GM21360 (cell line): ENCODE measurements at regions not wholly inside any gene's neighbourhood (a gene's known extent, or its start where the extent isn't known, plus 50 kb on each side); places are given as distances from the start of the nearest gene placed in this dataset.
"Not testable (repeated sequence)": the region's sequence is repeated elsewhere in the genome, so short reads cannot be mapped to it uniquely, and the experiment has no call there.

Source experiments
- ATAC-seq: cut with Tn5 transposase; IDR thresholded peaks from one replicate; pipeline ENCODE4 v1.9.1; 2021; ENCODE audit warnings: mild to moderate bottlenecking, moderate library complexity; ENCODE audit not compliant: unreplicated experiment

DNA sequence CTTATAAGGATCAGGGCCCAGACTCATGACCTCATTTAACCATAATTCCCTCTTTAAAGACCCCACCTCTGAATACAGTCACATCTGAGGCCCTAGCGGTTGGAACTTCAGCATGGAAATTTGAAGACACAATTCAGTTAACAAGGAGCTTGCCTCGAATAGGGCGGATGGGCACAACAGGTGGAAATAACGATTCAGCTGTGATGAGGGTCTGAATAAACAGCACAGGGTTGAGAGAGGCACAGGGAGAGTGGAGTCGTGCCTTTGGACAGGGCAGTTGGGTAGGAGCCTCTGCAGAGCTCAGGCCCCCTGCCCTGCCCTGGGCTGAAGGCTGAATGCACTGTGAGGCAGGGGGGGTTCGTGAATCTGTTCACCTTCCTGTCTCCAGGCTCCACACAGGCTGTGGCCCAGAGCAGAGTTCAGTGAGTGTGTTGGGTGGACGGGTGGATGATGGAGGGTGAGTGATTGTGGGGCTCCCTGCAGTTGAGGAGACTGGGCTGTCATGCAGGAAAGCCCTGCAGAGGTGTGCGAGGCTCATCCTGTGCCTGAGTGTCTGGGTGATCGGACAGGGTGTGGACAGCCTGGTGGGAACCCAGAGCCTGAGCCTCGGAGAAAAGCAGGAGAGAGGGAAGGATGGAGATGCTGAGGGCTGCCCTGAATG lies 243.1 kb downstream of the FOXD2 start:
- ATAC-seq: no peak

GRCh38 chr1:47681735-47682134 lies 243.9 kb downstream of the FOXD2 start:
- ATAC-seq: no peak

DNA sequence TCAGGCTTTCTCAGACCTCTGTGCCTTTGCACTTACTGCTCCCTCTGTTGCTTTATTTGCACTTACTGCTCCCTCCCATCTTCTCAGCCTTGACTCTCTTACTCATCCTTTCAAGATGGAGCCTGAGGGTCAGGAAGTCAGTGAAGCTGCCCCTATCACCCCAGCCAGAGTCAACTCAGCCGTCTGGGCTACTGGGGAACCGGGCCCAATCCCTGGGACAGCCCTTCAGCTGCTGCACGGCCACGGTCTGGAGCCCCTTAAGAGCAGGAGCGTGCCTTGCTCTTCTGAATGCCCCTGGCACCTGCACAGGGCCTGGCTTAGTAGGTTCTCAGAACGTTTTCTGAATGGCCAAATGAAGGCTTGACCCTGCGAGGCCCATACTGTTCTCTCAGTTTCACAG lies 244.4 kb downstream of the FOXD2 start:
- no peak for ATAC-seq

DNA sequence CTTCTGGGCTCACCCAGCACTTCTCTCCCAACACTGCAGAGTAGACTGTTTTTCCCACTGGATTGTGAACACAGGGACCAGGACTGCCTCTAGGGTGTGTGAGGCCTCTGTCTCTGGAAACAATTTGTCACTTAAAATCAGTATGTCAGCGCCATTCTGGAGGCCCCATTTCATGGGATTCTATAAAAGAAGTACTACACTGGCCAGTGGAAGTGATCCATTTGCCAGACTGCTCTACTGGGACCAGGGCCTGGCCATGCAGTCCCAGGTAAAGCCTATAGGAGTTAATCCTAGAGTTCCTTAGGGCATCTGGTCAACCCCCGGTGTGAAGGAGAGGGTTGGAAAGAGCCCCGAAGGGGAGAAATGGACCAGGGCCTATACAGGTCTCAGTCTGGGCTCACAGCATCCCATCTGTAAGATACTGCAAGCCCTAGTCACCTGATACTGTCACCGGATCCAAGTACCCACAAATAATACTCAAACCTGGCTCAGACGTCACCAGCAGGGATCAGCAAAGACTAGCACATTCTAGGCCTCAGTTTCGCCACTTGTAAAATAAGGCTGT lies 245.0 kb downstream of the FOXD2 start:
- ATAC-seq: no peak

GRCh38 chr1:47683401-47683800 lies 245.6 kb downstream of the FOXD2 start:
- ATAC-seq: no peak

GRCh38 chr1:47684518-47684917 lies 246.7 kb downstream of the FOXD2 start:
- ATAC-seq: no peak

DNA sequence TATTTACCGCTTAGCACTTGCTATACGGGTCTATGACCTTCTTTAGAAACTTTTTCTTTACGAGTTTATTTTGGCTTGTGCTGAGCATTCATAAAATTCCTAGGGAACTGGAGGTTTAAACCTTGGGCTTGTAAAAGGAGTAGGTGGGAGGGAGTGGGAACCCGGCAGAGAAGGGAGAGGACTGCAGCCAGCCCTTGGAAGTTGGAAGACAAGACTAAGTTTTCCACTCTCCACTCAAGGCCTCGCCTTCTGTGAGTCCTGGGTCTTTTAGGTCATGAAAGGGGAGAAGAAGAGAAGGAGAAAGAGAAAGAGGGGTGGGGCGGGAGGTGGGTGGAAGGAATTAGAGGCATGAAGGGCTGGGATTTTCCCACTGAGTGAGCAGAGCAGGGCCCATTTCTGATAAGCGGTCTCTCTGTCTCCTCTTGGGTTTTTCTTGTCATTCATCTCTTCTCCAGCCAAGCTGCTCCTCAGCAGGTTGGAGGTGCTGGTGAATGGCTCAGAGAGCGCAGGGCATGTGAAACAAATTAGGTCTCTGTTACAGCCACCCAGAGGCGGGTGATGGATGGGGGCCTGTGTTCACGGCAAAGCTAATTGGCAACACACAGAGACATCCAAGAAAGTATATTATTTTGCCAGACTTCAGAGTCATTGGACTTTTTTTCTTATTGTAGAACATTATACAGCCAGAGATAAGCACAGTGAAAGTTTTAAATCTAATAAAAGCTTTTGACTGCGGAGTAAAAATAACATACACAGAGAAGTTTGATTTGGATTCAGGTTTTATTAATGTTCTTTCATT lies 247.3 kb downstream of the FOXD2 start:
- ATAC-seq: no peak

DNA sequence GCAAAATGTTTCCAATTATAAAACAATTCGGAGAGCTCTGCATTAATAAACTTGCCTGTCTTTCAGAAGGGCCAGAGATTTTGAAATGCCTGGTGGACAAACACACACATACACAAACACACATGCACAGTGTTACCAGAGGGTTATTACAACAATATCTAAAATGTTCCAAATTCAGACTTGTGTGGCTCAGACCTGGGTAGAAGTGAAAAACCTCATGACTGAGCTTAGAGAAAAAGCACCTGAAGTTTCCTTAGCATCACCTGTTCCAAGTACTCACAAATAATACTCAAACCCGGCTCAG lies 247.9 kb downstream of the FOXD2 start:
- ATAC-seq: no peak

GRCh38 chr1:47686731-47687630 lies 249.1 kb downstream of the FOXD2 start:
- no peak for ATAC-seq

DNA sequence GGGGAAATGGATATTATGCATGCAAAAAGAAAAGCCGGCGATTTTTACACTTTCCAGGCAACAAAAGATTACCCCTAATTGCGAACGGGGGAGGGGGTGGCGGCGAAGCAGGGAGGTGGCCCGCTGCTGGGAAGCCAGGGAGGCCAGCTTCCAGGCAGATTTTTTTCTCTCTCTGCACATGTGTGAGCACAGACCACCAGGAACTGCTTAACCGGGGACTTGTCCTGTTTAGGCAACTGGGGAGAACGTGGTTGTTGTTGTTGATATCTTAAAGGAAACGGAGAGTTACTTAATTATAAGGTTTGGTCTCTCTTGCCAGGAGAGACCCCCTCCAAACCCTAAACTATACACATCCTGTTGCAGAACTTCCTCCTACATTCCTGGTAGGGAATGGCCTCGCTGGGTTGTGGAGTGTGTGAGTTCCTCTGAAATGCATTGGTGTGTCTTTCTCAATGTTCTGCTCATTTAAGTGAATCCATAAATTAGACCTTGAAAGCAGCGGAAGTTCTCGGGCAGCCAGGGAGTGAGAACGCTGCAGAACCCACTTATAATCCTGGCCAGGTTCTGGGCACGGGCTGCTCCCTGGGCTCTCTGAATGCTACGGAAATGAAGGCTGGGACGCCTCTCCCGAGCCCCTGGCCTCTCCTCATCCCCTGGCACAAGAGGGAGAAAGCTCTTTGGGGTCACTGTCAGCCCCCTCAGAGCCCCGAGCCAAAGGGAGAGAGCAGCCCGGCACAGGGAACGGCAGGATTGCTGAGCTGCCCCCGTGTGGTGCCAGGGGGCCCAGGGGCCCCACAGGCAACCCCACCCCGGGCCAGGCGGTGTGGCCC lies 250.0 kb downstream of the FOXD2 start:
- ATAC-seq: no peak

DNA sequence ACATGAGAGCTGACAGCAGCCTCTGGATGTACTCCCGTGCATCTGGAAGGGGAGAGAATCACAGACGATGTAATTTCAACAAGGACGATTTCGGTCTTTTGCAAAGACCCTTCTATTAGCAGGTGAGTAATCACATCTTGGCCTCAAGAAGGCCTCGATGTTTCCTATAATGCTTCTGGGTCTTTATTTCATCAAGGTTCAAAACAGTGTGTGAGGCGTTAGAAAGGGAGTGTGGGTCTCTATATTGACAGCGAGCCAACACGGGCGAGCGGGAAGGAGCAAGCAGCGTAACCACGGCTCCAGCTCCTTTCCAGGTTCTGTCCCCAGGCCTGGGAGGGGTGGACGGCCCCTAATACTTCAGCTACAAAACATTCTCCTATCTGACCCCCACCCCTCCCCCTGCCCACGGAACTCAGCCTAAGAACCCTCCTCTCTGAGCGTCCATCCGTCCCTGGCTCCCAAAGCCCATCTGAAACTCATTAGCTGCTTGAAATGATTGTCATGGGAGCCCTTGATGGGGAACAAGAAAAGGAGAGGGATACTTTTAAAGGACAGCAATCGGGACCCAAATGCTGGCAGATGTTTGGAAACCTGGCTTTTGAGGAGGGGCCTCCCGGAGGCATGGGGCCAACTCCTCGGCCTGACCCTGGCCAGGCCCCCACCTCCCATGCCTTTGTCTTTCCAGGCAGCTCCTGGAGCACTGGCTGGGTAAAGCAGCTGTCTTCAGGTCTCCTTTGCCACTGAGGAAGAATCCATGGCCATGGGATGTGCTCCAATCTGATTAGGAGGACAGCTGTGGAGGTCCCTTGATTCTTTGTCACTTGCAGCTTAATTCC lies 250.8 kb downstream of the FOXD2 start:
- ATAC-seq: no peak

DNA sequence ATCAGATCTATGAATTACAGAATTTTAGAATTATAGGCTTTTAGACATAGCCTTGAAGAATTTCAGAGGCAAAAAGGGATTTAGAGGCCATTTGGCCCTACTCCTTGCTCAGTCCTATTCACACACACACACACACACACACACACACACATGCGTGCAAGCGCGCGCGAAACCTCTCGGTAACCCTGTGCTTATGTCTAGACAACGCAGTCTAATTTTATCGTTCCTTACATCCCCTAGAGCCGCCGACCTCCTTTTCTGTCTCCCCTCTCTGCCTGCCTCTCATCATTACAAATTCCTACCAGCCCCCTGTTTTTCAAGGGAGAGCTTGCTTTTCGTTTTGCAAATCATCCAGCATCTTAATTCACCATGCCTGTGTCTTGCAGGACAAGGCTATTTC lies 252.1 kb downstream of the FOXD2 start:
- no peak for ATAC-seq

DNA sequence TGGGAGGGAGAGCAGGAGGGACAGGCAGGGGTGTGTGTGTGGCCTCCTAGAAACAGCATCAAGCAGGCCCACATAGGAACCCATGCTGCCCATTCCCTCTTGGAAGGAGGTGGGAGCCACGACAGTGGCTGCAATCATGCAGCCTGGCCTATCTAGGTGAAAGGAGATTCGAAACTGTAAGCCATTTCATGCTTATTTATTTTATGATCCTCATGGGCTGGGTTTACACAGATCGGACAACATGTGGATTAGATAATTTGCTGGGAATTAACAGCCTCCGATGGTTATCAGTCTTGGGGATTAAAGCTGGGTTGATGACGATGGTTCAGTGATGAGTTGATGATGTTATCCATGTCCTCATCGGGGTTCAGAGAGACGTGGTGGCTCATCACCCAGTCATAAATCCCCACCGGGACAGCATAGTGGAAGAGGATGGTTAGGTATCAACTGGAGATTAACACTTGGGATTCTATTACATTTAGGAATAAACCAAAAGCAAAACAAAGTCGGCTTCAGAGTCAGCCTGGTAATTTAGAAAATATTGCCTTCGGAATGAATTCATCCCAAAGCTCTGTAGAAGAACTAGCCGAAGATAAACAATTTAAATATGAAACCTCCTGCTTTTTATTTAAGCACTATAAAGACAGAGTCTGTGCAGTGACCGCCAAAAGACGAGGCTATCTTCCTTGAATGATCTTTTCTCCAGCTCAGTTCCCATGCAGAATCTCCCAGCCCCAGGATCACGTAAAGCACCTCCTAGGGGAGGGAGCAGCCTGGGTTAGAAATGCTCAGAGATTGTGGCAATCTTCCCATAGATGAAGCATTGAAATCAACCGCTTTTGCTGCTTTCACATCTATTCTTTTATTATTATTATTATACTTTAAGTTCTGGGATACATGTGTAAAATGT lies 252.8 kb downstream of the FOXD2 start:
- ATAC-seq: no peak

- ATAC-seq: not testable (repeated sequence)
Measured at GRCh38 chr1:47691293-47691692, 253.4 kb downstream of the FOXD2 start.

GRCh38 chr1:47692196-47692595 lies 254.4 kb downstream of the FOXD2 start:
- ATAC-seq: no peak

- ATAC-seq: no peak
Measured at GRCh38 chr1:47693115-47693514, 255.3 kb downstream of the FOXD2 start.

- no peak for ATAC-seq
Measured at GRCh38 chr1:47694011-47694890, 256.4 kb downstream of the FOXD2 start.

DNA sequence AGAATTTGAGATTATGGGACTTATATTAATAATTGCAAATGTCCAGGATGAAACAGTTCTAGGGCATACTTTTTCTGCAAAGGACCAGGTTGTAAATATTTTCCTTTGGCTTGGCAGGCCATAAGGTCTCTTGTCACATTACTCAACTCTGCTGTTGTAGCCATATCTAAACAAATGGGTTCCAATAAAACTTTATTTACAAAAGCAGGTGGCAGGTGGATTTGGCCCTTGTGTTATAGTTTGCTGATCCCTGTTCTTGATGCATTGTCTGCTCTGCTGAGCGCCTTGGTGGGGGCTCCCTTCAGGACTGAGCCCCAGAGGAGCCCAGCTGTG lies 258.5 kb downstream of the FOXD2 start:
- no peak for ATAC-seq
